WERI-Rb-1 (cell line): ENCODE measurements at regions not wholly inside any gene's neighbourhood (a gene's known extent, or its start where the extent isn't known, plus 50 kb on each side); places are given as distances from the start of the nearest gene placed in this dataset.

ENCODE experiments used
- DNase-seq: peaks from one replicate; pipeline ENCODE4 v3.0.0-alpha.2; 2020
- H3K27ac ChIP-seq: fragments of 250-450 bp; sonication (Bioruptor Pico); 2 replicates; pipeline ENCODE4 v1.5.1; 2020; ENCODE audit warnings: mild to moderate bottlenecking, moderate library complexity
- H3K27me3 ChIP-seq: fragments of 250-450 bp; sonication (Bioruptor Pico); 2 replicates; pipeline ENCODE4 v1.5.1; 2021; ENCODE audit warnings: mild to moderate bottlenecking, low read depth, moderate library complexity; ENCODE audit not compliant: insufficient read depth, severe bottlenecking
- H3K36me3 ChIP-seq: fragments of 250-450 bp; sonication (Bioruptor Pico); 2 replicates; pipeline ENCODE4 v1.5.1; 2020; ENCODE audit warnings: mild to moderate bottlenecking, moderate library complexity
- H3K4me3 ChIP-seq: 2 replicates; pipeline ENCODE4 v1.5.1; 2011; ENCODE audit warnings: low read depth, mild to moderate bottlenecking, control low read depth, low read length
- H3K9me3 ChIP-seq: fragments of 250-450 bp; sonication (Bioruptor Pico); 2 replicates; pipeline ENCODE4 v1.5.1; 2021; ENCODE audit warnings: mild to moderate bottlenecking, moderate library complexity; ENCODE audit not compliant: severe bottlenecking
- TF ChIP-seq, protein P1 (sequence below): IDR thresholded peaks from 2 replicates; pipeline ENCODE4 v1.5.1; 2011; ENCODE audit warnings: low read depth, mild to moderate bottlenecking, control low read depth, inconsistent platforms, low read length

DNA sequence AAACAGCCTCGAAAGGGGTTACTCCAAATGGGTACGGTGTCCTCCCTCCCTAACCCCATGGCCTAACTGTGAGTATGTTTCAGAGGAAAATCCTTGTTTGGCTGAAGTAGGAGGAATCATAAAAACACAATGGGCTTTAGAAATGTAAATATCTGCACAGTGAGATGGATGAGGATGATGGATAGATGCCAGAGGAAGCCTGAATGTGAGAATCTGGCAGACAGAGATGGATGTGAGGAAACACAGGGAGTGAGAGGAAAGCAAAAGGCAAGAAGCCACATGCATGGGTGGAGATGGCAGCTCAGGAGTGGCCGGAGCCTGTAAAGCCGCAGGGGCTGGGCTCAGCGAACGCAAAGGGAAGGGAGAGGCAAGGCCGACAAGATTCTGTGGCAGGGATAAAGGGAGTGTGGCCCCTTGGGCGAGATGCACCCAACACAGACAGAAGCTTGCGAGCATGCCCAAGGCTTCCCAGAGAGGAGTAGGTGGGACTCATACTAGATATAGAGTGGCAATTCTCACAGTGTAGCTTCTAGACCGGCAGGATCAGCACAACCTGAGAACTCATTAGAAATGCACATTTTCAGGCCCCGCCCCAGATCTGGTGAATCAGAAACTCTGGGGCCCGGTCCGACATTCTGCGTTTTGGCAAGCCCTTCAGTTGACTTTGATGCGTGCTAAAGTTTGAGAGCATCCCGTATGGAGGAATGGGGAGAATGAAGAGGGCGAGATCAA lies 237.3 kb upstream of the CADM1 start:
- Histone ChIP-seq H3K4me3 (no peak overlapping the region), H3K36me3 (no peaks in the 10 kb centered on the region), H3K27ac (no peak overlapping the region), H3K27me3 (no peaks in the 10 kb centered on the region), H3K9me3 (no peaks in the 10 kb centered on the region)
- TF ChIP-seq, protein P1, sequence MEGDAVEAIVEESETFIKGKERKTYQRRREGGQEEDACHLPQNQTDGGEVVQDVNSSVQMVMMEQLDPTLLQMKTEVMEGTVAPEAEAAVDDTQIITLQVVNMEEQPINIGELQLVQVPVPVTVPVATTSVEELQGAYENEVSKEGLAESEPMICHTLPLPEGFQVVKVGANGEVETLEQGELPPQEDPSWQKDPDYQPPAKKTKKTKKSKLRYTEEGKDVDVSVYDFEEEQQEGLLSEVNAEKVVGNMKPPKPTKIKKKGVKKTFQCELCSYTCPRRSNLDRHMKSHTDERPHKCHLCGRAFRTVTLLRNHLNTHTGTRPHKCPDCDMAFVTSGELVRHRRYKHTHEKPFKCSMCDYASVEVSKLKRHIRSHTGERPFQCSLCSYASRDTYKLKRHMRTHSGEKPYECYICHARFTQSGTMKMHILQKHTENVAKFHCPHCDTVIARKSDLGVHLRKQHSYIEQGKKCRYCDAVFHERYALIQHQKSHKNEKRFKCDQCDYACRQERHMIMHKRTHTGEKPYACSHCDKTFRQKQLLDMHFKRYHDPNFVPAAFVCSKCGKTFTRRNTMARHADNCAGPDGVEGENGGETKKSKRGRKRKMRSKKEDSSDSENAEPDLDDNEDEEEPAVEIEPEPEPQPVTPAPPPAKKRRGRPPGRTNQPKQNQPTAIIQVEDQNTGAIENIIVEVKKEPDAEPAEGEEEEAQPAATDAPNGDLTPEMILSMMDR, result no peak
- DNase-seq, result no peak

DNA sequence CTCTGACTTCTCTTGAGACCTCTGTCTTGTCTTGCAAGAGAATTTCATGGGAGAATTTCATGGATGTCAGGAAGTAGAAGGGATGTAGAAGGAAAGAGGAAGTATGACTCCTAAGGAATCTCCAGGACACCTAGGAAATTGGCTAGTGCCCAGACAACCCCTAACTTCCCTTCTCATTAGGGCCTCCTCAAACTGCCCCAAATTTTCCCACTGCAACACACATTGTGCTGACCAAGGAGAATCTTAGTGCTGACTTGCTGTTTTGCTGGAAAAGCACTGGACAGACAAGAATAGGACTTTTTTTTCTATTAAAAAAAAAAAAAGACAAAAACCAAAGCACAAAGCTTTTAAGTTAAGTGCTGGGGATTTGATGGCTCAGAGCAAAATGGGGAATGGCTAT lies 236.1 kb upstream of the CADM1 start:
- DNase-seq, result no peak
- TF ChIP-seq, protein P1, result no peak
- Histone ChIP-seq H3K4me3 (no peak overlapping the region), H3K27me3 (no peaks in the 10 kb centered on the region), H3K36me3 (no peaks in the 10 kb centered on the region), H3K27ac (no peak overlapping the region), H3K9me3 (no peaks in the 10 kb centered on the region)

DNA sequence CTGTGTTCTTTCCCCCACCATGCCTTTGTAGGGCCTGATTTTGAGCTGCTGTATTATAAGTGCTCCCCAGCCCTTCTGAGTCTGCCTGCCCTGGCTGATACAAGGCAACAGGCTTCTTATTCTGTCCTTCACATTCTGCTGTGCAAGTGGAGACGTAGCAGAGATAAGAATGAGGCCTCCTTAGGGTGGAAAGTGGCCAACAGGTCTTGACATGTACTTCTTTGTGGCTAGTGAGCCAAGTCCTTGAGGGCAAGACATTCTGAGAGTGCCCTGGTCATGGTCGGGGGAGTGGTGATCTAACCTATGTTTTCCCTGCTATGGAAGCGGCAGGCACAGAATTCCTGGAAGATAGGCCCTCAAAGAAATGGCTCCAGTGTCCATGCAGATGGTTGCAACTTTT lies 235.7 kb upstream of the CADM1 start:
- H3K27me3 ChIP-seq, result no peaks in the 10 kb centered on the region
- no peak overlapping the region for H3K27ac ChIP-seq
- H3K9me3 ChIP-seq, result no peaks in the 10 kb centered on the region
- no peak overlapping the region for H3K4me3 ChIP-seq
- no peaks in the 10 kb centered on the region for H3K36me3 ChIP-seq
- no peak for DNase-seq
- TF ChIP-seq, protein P1, result no peak

DNA sequence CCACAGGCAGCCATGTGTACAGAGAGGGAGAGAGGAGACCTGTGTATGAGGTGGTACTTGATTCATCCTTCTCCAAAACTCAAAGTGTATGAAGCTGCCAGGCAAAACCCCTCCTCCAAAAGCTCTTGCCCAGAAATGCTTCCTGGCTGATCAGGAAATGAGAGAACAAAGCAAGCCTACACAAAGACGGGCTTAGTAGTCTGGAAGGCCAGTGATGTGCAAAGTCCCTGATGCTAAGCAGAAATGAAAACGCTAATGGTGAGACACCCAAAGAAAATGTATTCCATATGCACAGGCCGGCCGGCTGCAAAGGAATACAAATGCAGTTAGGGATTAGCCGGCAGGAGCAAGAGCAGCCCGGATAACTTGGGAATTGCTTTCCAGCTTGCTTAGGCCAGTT lies 234.9 kb upstream of the CADM1 start:
- H3K27me3 ChIP-seq, result no peaks in the 10 kb centered on the region
- no peak overlapping the region; the same call in 1 of the 2 replicates for H3K27ac ChIP-seq
- TF ChIP-seq, protein P1, result no peak
- DNase-seq, result no peak
- no peaks in the 10 kb centered on the region for H3K36me3 ChIP-seq
- H3K4me3 ChIP-seq, result no peak overlapping the region
- no peaks in the 10 kb centered on the region for H3K9me3 ChIP-seq

DNA sequence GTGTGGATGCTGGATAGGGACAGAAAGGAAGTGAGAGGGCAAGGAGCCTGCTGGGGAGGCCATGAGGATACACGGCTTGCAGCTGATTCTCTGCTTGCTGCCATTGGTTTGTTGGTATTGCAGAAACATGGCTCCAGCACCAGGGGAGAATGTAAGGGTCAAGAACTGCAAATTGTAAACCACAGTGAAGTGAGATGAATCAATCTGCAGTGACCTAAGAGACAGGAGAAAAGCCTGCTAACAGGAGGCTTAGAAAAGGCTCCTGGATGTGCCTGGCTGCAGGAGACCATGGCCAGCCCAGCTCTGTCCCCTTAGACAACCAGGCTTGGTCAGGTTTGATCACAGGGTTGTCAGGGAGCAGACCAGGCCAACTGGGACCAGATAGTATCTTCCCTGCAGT lies 233.7 kb upstream of the CADM1 start:
- H3K36me3 ChIP-seq, result no peaks in the 10 kb centered on the region
- H3K9me3 ChIP-seq, result no peaks in the 10 kb centered on the region
- H3K27me3 ChIP-seq, result no peaks in the 10 kb centered on the region
- DNase-seq, result no peak
- no peak overlapping the region for H3K27ac ChIP-seq
- H3K4me3 ChIP-seq, result no peak overlapping the region
- TF ChIP-seq, protein P1, result no peak

DNA sequence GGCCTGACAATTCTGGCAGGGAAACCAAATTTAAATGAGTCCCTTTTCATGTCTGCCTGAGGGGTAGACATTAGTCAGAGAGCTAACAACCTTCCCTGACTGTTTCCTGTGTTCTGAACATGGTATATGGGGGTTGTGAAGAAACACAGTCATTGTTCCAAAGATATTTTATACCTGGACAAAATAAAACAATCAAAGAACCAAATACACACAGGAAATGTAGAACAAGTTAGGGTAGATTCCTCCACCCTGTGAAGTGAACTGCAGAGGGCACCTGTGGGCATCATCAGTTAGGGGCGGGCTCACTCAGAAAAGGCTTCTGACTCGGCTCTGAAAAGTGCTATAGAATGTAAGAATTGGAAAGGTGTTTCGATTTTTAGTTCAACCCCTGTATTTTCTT lies 231.9 kb upstream of the CADM1 start:
- Histone ChIP-seq H3K36me3 (no peaks in the 10 kb centered on the region), H3K9me3 (no peaks in the 10 kb centered on the region), H3K27me3 (no peaks in the 10 kb centered on the region), H3K4me3 (no peak overlapping the region), H3K27ac (no peak overlapping the region)
- TF ChIP-seq, protein P1, result no peak
- no peak for DNase-seq
